Lung (tissue), 11 donors: ENCODE measurements at regions not wholly inside any gene's neighbourhood (a gene's known extent, or its start where the extent isn't known, plus 50 kb on each side); places are given as distances from the start of the nearest gene placed in this dataset.
A peak's percentile ranks its signal among the peaks of the same experiment; 100 is the strongest.
"Not testable (repeated sequence)": the region's sequence is repeated elsewhere in the genome, so short reads cannot be mapped to it uniquely, and the experiment has no call there.

Source experiments
- ATAC-seq: fragments of 200-7000 bp; cut with Tn5 transposase; one replicate; pipeline ENCODE4 v1.9.1; 2020; ENCODE audit warnings: moderate number of reproducible peaks; ENCODE audit not compliant: insufficient read depth, low FRiP score
- DNase-seq, 3 donors: peaks; one replicate each; pipeline ENCODE4 v3.0.0-alpha.2; 2013 to 2017
- H3K27ac ChIP-seq, 2 donors: one replicate each; pipeline ENCODE4 v1.5.1; 2013; ENCODE audit warnings: mild to moderate bottlenecking in 2 of 2, moderate library complexity in 2 of 2, control low read depth in 1 of 2, inconsistent platforms in 1 of 2, low read depth in 1 of 2, low read length in 1 of 2
- H3K27me3 ChIP-seq, 3 donors: one replicate each; pipeline ENCODE4 v1.5.1; 2013; ENCODE audit warnings: low read length in 2 of 3; ENCODE audit not compliant: control insufficient read depth in 3 of 3, insufficient read depth in 3 of 3
- H3K36me3 ChIP-seq, 4 donors: one replicate each; pipeline ENCODE4 v1.5.1; 2013; ENCODE audit warnings: low read length in 4 of 4, mild to moderate bottlenecking in 1 of 4, moderate library complexity in 1 of 4; ENCODE audit not compliant: control insufficient read depth in 4 of 4, insufficient read depth in 4 of 4
- H3K4me1 ChIP-seq, 5 donors: one replicate each; pipeline ENCODE4 v1.5.1; 2013; ENCODE audit warnings: low read length in 5 of 5, mild to moderate bottlenecking in 2 of 5, moderate library complexity in 1 of 5; ENCODE audit not compliant: control insufficient read depth in 5 of 5, insufficient read depth in 5 of 5
- H3K4me3 ChIP-seq: one replicate; pipeline ENCODE4 v1.5.1; 2013; ENCODE audit warnings: mild to moderate bottlenecking, control low read depth, moderate library complexity
- H3K9ac ChIP-seq, 2 donors: one replicate each; pipeline ENCODE4 v1.5.1; 2013; ENCODE audit warnings: low read length in 2 of 2, control low read depth in 1 of 2; ENCODE audit not compliant: insufficient read depth in 1 of 2
- H3K9me3 ChIP-seq, 4 donors: one replicate each; pipeline ENCODE4 v1.5.1; 2013; ENCODE audit warnings: low read length in 3 of 4, mild to moderate bottlenecking in 1 of 4, moderate library complexity in 1 of 4; ENCODE audit not compliant: control insufficient read depth in 4 of 4, insufficient read depth in 3 of 4
- CTCF ChIP-seq: IDR thresholded peaks from 2 replicates; pipeline ENCODE4 v1.5.1; 2012; ENCODE audit warnings: mild to moderate bottlenecking; ENCODE audit errors: control extremely low read depth, extremely low read depth
- WGBS, 2 donors: extraction: QIAGEN DNeasy Blood & Tissue Kit; methylation state at CpG; one replicate each; pipeline ENCODE4 v1.1.7; 2013; 5-methylcytosine and 5-hydroxymethylcytosine counted together
- donor health status: control.
- donor health status: control.
- donor health status: Bipolar disorder and iron deficiency.
- donor health status: healthy.
- donor health status: DM: yes; HTN: yes; CAD: no.

- no peak overlapping the region for H3K27ac ChIP-seq
- ATAC-seq (no peak), DNase-seq (peak in 1 of 3 donors; percentile 1)
- no peaks in the 10 kb centered on the region for H3K27me3 ChIP-seq
- no peaks in the 10 kb centered on the region for H3K9me3 ChIP-seq
- peaks cover 0 to 2% (median 0%) of the 10 kb centered on the region in 5 donors for H3K4me1 ChIP-seq
- 77 to 78% methylated on average over 2 of the region's 2 CpGs for WGBS, 2 donors
- H3K9ac ChIP-seq = no peak overlapping the region
- no peaks in the 10 kb centered on the region for H3K36me3 ChIP-seq
- TF ChIP-seq CTCF = no peak
- no peak overlapping the region for H3K4me3 ChIP-seq
Observed at GRCh38 chr9:31590091-31590490, 794.4 kb upstream of the ACO1 start.

- not testable (repeated sequence) for H3K4me3 ChIP-seq, H3K27ac ChIP-seq
- 88% methylated on average over 5 of the region's 5 CpGs for WGBS, 2 donors
Observed at GRCh38 chr9:31597086-31597485, 787.4 kb upstream of the ACO1 start.

GRCh38 chr9:31597977-31598376, 786.5 kb upstream of the ACO1 start:
- no peaks in the 10 kb centered on the region for H3K9me3 ChIP-seq
- no peak for ATAC-seq
- TF ChIP-seq CTCF = no peak
- H3K4me3 ChIP-seq = no peak overlapping the region
- DNase-seq = no peak
- no peak overlapping the region for H3K27ac ChIP-seq
- no peak overlapping the region for H3K9ac ChIP-seq
- no peaks in the 10 kb centered on the region for H3K4me1 ChIP-seq
- no peaks in the 10 kb centered on the region for H3K36me3 ChIP-seq
- peaks cover 0 to 3% (median 0%) of the 10 kb centered on the region in 3 donors for H3K27me3 ChIP-seq

More at GRCh38 chr9:31597086-31597485, 787.4 kb upstream of the ACO1 start:
- H3K27me3 ChIP-seq, DNase-seq, H3K4me1 ChIP-seq, ATAC-seq, H3K9ac ChIP-seq, H3K36me3 ChIP-seq, H3K9me3 ChIP-seq: not testable (repeated sequence)

GRCh38 chr9:31601666-31602065, 782.8 kb upstream of the ACO1 start:
- DNase-seq = no peak
- Histone ChIP-seq H3K4me1 (no peaks in the 10 kb centered on the region), H3K27me3 (peaks cover 0 to 3% (median 0%) of the 10 kb centered on the region in 3 donors), H3K9ac (no peak overlapping the region), H3K4me3 (no peak overlapping the region), H3K36me3 (no peaks in the 10 kb centered on the region), H3K9me3 (no peaks in the 10 kb centered on the region), H3K27ac (no peak overlapping the region)
- no peak for ATAC-seq
- TF ChIP-seq CTCF = no peak
